GM21526 (cell line): ENCODE measurements at regions not wholly inside any gene's neighbourhood (a gene's known extent, or its start where the extent isn't known, plus 50 kb on each side); places are given as distances from the start of the nearest gene placed in this dataset.
"Not testable (repeated sequence)": the region's sequence is repeated elsewhere in the genome, so short reads cannot be mapped to it uniquely, and the experiment has no call there.

Source experiments
- ATAC-seq: cut with Tn5 transposase; IDR thresholded peaks from one replicate; pipeline ENCODE4 v1.9.1; 2021; ENCODE audit warnings: moderate library complexity; ENCODE audit not compliant: unreplicated experiment, low FRiP score

DNA sequence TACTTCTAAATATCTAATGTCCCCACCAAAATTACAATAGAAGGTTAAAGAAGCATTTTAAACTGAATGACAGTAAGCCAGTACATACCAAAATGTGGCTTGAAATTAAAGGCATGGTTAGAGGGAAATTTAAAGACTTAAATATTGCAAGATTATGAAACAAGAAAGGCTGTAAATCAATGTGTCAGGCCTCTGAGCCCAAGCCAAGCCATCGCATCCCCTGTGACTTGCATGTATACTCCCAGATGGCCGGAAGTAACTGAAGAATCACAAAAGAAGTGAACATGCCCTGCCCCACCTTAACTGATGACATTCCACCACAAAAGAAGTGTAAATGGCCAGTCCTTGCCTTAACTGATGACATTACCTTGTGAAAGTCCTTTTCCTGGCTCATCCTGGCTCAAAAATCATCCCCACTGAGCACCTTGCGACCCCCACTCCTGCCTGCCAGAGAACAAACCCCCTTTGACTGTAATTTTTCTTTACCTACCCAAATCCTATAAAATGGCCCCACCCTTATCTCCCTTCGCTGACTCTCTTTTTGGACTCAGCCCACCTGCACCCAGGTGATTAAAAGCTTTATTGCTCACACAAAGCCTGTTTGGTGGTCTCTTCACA, 132.4 kb upstream of the ADCY2 start:
- not testable (repeated sequence) for ATAC-seq

GRCh38 chr5:7265776-7266175, 130.2 kb upstream of the ADCY2 start:
- not testable (repeated sequence) for ATAC-seq

DNA sequence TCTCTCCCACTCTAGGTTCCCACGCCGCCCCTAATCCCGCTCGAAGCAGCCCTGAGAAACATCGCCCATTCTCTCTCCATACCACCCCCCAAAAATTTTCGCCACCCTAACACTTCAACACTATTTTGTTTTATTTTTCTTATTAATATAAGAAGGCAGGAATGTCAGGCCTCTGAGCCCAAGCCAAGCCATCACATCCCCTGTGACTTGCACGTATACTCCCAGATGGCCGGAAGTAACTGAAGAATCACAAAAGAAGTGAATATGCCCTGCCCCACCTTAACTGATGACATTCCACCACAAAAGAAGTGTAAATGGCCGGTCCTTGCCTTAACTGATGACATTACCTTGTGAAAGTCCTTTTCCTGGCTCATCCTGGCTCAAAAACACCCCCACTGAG, 127.2 kb upstream of the ADCY2 start:
- ATAC-seq: not testable (repeated sequence)

GRCh38 chr5:7269591-7270274, 126.2 kb upstream of the ADCY2 start:
- ATAC-seq: no peak

DNA sequence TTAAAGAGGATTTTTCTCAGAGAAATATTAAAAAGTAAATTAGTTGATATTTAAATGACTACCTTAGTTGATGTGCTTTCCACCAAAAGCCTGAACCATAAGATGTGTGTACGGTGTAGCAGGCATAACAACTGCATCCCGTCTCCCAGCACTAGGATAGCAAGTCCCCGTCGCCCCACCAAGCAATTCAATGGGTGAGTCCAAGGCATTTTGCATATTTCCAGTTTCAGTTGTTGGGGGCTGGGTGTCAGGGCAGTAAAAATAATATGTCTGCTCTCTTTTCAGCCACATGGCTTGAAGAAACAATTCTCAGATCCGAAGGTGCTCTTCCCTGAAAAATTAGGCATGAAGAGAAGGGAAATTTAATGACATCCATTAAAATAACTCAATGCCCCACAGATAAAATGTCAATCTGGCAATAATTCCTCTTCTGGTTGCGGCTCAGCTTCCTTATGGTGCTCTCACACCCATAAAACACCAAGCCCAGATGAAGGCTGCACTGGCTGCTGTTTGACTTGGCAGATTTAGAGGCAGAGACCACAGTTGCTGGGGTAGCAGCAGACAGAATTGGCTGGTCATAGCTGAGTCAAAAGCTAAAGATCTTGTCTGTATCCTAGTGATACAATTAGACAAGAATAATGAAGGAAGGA, 124.4 kb upstream of the ADCY2 start:
- ATAC-seq: no peak

DNA sequence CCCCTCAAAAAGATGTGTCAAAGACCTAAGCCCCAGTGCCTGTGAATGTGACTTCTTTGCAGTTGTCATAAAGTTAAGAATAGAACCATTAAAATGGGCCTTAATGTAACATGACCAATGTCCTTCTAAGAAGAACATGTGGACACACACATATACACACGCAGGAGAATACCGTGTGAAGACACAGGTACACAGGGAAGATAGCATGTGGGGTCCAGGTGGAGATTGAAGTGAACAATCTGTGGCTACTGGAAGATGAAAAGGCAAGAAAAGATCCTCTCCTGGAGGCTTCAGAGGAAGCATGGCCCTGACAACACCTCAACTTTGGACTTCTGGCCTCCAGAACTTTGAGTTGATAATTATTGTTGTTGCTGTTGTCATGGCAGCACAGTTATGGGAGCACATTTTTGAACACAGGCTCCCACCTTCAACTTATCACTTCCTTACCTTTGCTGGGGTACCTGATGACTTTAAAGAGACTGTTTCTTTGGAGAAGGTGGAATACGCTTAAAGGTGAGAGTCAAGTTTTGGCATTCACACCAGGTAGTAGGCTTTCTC, 123.5 kb upstream of the ADCY2 start:
- no peak for ATAC-seq

- no peak for ATAC-seq
These were observed 121.7 kb upstream of the ADCY2 start for GRCh38 chr5:7274203-7274602.

GRCh38 chr5:7289634-7290033, 106.3 kb upstream of the ADCY2 start:
- ATAC-seq: not testable (repeated sequence)

- ATAC-seq: not testable (repeated sequence)
These were observed 98.1 kb upstream of the ADCY2 start for GRCh38 chr5:7297821-7298220.

GRCh38 chr5:7299731-7300130, 96.2 kb upstream of the ADCY2 start:
- ATAC-seq: not testable (repeated sequence)

DNA sequence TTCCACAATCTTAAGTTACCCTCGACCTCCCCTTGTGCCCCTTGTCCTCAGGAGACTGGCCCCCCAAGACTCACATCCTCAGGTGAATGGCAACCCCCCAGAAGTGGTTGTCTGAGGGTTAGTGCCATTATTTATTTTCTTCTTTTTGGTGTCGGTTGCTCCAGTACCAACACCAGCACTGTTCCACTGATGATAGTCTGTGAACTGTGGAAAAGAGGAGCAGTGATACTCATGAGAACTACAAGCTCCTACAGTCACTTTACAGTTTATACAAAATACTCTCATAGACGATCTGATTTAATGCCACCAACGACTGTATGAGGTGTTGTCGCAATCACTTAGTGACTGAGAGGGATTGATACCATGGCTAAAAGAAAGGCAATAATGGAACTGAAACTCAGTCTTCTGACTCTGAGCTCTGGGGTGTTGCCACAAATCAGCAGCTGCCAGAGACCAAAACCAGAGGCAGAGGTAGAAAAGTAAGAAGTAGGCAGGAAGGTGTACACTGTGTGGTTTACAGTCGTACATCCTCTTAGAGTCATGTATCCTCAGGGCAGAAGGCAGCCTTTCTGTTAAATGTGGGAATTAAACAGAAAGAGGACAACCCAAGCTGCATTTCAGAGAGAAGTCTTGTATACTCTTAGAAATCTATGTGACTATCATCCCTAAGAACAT, 90.8 kb upstream of the ADCY2 start:
- ATAC-seq: not testable (repeated sequence)

DNA sequence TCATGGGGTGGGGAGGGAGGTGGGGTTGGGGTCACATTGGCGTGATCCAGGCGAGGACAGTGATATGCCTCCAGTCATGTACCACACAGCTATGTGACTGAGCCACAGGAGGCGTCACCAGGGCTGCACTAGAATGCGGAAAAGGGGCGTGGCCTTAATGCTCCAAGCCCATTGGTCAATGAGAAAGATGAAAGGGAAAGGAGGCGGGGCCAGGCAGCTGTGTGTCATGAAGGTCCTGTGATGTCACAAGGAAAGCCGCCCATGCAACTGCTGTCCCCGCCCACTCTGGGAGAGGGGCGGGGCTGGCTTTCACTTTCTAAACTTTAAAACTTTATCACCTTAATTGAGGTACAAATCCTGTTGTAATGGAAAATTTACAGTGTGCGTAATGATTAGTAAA, 89.4 kb upstream of the ADCY2 start:
- ATAC-seq: not testable (repeated sequence)

- ATAC-seq: not testable (repeated sequence)
These were observed 88.2 kb upstream of the ADCY2 start for GRCh38 chr5:7307709-7308108.

GRCh38 chr5:7309715-7310114, 86.2 kb upstream of the ADCY2 start:
- not testable (repeated sequence) for ATAC-seq

GRCh38 chr5:7310656-7311055, 85.3 kb upstream of the ADCY2 start:
- ATAC-seq: not testable (repeated sequence)

DNA sequence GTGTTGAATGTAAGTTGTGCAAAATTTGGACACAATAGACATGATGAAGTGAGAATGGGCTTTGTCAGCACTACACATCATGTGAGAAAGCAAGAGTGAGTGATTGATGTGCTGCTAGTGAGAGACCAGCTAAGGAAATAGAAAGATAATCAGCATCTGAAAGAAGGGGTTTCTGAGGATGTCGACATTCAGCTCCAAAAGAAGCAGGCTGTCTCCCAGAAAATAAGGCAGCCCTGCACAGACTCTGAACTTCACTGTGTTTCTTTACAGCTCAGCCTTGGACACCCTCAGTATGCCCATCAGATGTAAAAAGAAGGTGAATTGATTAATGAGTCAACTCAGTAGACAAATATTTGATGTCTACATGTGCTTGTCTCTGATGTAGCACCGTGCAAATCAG, 80.8 kb upstream of the ADCY2 start:
- no peak for ATAC-seq

- ATAC-seq: no peak
These were observed 78.2 kb upstream of the ADCY2 start for GRCh38 chr5:7317751-7318150.

DNA sequence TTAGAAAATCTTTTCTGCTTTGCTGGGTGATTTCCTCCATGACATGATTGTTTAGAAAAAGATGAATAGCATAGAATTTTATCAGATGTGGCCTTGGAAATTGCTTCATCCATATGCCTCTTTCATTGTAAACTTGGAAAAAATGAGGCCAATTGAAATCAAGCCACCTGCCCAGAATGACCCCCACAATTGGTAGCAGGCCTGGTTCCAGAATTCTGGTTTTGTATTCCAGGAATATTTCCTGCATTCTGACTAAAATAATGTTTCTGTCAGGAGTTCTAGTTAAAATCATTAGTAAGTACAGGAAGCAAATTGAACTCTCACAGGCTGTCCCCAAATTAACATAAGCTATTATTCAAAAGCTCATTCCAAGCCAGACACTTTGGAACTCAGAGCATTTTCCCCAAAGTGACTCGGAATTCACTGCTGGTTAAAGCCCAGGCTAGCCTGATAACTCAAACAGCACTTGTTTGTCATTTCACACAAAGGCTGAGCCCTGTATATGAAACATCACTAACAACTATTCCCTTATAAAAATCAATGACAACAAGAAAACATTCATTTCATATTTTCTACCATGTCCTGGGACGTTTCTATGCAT, 75.1 kb upstream of the ADCY2 start:
- no peak for ATAC-seq

- ATAC-seq: no peak
These were observed 74.2 kb upstream of the ADCY2 start for GRCh38 chr5:7321724-7322123.

DNA sequence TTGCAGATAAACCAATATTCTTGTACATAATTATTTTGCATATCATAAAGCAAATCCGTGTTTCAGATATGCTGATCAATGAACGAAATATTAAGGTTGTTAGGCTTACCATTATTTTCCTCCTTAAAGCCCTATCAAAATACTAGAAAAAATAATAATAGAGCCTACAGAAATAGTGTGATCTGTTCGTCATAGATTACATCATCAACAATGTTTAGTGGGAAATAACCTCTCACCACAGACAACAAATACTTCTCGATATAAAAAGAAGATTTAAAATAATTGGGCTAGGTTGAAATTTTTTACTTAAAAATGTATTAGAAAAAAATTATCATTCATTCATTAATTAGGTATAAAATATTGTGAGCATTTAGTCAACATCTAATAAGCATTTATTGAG, 71.0 kb upstream of the ADCY2 start:
- ATAC-seq: no peak
